ENCODE measurements at regions not wholly inside any gene's neighbourhood (a gene's known extent, or its start where the extent isn't known, plus 50 kb on each side); places are given as distances from the start of the nearest gene placed in this dataset.

DNA sequence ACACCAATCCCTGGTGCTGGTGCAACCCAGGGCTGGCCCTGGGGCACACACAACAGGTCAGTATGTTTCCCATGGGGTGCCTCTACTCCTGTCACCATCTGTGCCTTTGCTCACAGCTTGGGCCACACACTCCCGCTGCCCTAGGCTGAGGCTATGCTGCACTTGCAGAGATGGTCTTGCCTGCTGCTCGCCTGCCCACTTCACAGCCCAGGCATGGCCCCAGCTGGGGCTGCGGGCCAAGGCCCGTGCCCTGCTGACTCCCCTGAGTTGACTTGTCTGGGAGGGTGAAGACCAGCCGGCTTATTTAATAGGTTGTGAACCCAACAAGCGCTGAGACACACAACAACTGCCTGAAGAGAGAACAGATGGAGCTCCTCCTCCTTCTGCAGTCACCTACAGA, 184.1 kb downstream of the ZNF33B start (continued):
- TF ChIP-seq, protein P1, sequence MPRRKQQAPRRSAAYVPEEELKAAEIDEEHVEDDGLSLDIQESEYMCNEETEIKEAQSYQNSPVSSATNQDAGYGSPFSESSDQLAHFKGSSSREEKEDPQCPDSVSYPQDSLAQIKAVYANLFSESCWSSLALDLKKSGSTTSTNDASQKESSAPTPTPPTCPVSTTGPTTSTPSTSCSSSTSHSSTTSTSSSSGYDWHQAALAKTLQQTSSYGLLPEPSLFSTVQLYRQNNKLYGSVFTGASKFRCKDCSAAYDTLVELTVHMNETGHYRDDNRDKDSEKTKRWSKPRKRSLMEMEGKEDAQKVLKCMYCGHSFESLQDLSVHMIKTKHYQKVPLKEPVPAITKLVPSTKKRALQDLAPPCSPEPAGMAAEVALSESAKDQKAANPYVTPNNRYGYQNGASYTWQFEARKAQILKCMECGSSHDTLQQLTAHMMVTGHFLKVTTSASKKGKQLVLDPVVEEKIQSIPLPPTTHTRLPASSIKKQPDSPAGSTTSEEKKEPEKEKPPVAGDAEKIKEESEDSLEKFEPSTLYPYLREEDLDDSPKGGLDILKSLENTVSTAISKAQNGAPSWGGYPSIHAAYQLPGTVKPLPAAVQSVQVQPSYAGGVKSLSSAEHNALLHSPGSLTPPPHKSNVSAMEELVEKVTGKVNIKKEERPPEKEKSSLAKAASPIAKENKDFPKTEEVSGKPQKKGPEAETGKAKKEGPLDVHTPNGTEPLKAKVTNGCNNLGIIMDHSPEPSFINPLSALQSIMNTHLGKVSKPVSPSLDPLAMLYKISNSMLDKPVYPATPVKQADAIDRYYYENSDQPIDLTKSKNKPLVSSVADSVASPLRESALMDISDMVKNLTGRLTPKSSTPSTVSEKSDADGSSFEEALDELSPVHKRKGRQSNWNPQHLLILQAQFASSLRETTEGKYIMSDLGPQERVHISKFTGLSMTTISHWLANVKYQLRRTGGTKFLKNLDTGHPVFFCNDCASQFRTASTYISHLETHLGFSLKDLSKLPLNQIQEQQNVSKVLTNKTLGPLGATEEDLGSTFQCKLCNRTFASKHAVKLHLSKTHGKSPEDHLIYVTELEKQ (CRISPR knock-in tag; IDR thresholded peaks at IDR 0.05): no peak
- TF ChIP-seq PHTF2 (CRISPR knock-in tag; IDR thresholded peaks at IDR 0.05): no peak
- no peak for TF ChIP-seq CBFA2T3 (IDR thresholded peaks at IDR 0.05)
- TF ChIP-seq JUN (IDR thresholded peaks at IDR 0.05; ENCODE audit: borderline replicate concordance, low read depth, low read length): no peak
- no peak for TF ChIP-seq JUN (CRISPR knock-in tag; IDR thresholded peaks at IDR 0.05; ENCODE audit: borderline replicate concordance)
- no peak for TF ChIP-seq ZNF830 (CRISPR knock-in tag; IDR thresholded peaks at IDR 0.05)

DNA sequence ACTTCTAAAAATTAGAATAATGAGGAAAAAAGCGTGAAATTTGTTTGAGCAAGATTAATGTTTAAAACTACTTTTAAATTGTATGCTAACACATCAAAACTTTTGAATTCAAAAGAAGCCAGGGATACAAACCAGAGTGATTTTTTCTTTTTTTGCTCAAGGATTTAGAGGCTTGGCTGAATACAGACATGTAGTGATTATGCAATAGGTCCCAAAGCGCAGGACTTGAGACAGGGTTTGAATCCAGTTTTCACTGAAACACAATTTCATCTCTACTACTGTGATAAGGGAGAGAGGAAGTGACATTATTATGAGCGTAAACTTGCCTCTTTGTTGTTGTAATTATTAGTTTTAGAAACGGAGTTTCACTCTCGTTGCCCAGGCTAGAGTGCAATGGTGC, 207.3 kb downstream of the ZNF33B start:
- intact Hi-C loops (cut with micrococcal nuclease) (no loop called here), in situ Hi-C loops (cut with MboI) (no loop called here)
- ChIA-PET POLR2A (no interaction called here), CTCF (ENCODE audit: low intra/inter-chr PET ratio) (no interaction called here)
- ATAC-seq (no peak), FAIRE-seq (no peak), DNase-seq (ENCODE audit: extremely low read depth in 1 of 4, low spot score in 3 of 4) (no peak)
- H3K9me3 ChIP-seq (replicated peaks; ENCODE audit: control insufficient read depth, insufficient read depth, low read depth, low read length): no peaks in the 10 kb centered on the region
- no peaks in the 10 kb centered on the region for H3K9me1 ChIP-seq (ENCODE audit: control insufficient read depth, insufficient read depth, low read length)
- no TSS peak for BruUV-seq (replicated peaks)
- TF ChIP-seq, protein P2, sequence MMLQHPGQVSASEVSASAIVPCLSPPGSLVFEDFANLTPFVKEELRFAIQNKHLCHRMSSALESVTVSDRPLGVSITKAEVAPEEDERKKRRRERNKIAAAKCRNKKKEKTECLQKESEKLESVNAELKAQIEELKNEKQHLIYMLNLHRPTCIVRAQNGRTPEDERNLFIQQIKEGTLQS (IDR thresholded peaks at IDR 0.05): peak; percentile 18; the same call in 1 of the 2 replicates
- TF ChIP-seq, protein P2 (CRISPR knock-in tag; conservative IDR thresholded peaks at IDR 0.05): no peak
- no peak for TF ChIP-seq CEBPG (CRISPR knock-in tag; IDR thresholded peaks at IDR 0.05)
- TF ChIP-seq CEBPG (tag; conservative IDR thresholded peaks at IDR 0.05 in 1 of 2, IDR thresholded peaks at IDR 0.05 in 1 of 2): peak; percentile 61 to 97
- TF ChIP-seq MEF2D (tag; conservative IDR thresholded peaks at IDR 0.05; ENCODE audit: low read depth): no peak
- peak; percentile 91 for TF ChIP-seq CEBPB (tag; IDR thresholded peaks at IDR 0.05)
- TF ChIP-seq, protein P3, sequence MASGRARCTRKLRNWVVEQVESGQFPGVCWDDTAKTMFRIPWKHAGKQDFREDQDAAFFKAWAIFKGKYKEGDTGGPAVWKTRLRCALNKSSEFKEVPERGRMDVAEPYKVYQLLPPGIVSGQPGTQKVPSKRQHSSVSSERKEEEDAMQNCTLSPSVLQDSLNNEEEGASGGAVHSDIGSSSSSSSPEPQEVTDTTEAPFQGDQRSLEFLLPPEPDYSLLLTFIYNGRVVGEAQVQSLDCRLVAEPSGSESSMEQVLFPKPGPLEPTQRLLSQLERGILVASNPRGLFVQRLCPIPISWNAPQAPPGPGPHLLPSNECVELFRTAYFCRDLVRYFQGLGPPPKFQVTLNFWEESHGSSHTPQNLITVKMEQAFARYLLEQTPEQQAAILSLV (tag; IDR thresholded peaks at IDR 0.05): peak; percentile 21; the same call in 1 of the 2 replicates
- no peak overlapping the region for H3K4me3 ChIP-seq
- H2AFZ ChIP-seq (ENCODE audit: low read depth, low read length): no peak overlapping the region
- H4K20me1 ChIP-seq (replicated peaks; ENCODE audit: control insufficient read depth, insufficient read depth, low read length): no peaks in the 10 kb centered on the region
- no peak overlapping the region for H3K27ac ChIP-seq (ENCODE audit: extremely low read depth, low read depth, low read length)
- no peaks in the 10 kb centered on the region for H3K27me3 ChIP-seq (ENCODE audit: control insufficient read depth in 2 of 2, insufficient read depth in 2 of 2, low read length in 2 of 2)
- H3K4me1 ChIP-seq (replicated peaks in 1 of 2; ENCODE audit: control insufficient read depth in 2 of 2, insufficient read depth in 2 of 2, low read length in 2 of 2): no peaks in the 10 kb centered on the region
- H3K79me2 ChIP-seq (ENCODE audit: control insufficient read depth, insufficient read depth, low read length): no peaks in the 10 kb centered on the region
- no peak overlapping the region for H3K9ac ChIP-seq (ENCODE audit: insufficient read depth in 1 of 2, low read depth in 2 of 2, low read length in 2 of 2)
- 4% methylated on average over 5 of the region's 5 CpGs for WGBS (ENCODE audit: insufficient coverage, low coverage, missing lambda C conversion rate)
- H3K36me3 ChIP-seq (ENCODE audit: control insufficient read depth, insufficient read depth, low read length): no peaks in the 10 kb centered on the region
- no peak overlapping the region for H3K4me2 ChIP-seq (ENCODE audit: insufficient read depth, low read length)

Data from K562 (cell line).